ENCODE measurements at regions not wholly inside any gene's neighbourhood (a gene's known extent, or its start where the extent isn't known, plus 50 kb on each side); places are given as distances from the start of the nearest gene placed in this dataset.
A peak's percentile ranks its signal among the peaks of the same experiment; 100 is the strongest.

- DNase-seq (ENCODE audit: low read depth, low spot score): no peak
These were observed 377.1 kb downstream of the TNS1 start for GRCh38 chr2:217625557-217626169.

- no peak for DNase-seq (ENCODE audit: low read depth, low spot score)
These were observed 379.4 kb downstream of the TNS1 start for GRCh38 chr2:217623281-217623912.

- DNase-seq (ENCODE audit: low read depth, low spot score): peak; percentile 7
These were observed 380.4 kb downstream of the TNS1 start for GRCh38 chr2:217622205-217623060.

- no peak for DNase-seq (ENCODE audit: low read depth, low spot score)
These were observed 381.4 kb downstream of the TNS1 start for GRCh38 chr2:217621391-217621801.

GRCh38 chr2:217618744-217619143, 384.1 kb downstream of the TNS1 start:
- no peak for DNase-seq (ENCODE audit: low read depth, low spot score)

GRCh38 chr2:217617616-217618022, 385.2 kb downstream of the TNS1 start:
- no peak for DNase-seq (ENCODE audit: low read depth, low spot score)

- DNase-seq (ENCODE audit: low read depth, low spot score): no peak
These were observed 385.9 kb downstream of the TNS1 start for GRCh38 chr2:217616936-217617335.

- no peak for DNase-seq (ENCODE audit: low read depth, low spot score)
These were observed 387.6 kb downstream of the TNS1 start for GRCh38 chr2:217615171-217615570.

- no peak for DNase-seq (ENCODE audit: low read depth, low spot score)
These were observed 388.3 kb downstream of the TNS1 start for GRCh38 chr2:217614498-217614897.

- DNase-seq (ENCODE audit: low read depth, low spot score): no peak
These were observed 388.7 kb downstream of the TNS1 start for GRCh38 chr2:217614096-217614495.

GRCh38 chr2:217612920-217613319, 389.9 kb downstream of the TNS1 start:
- DNase-seq (ENCODE audit: low read depth, low spot score): no peak

- no peak for DNase-seq (ENCODE audit: low read depth, low spot score)
These were observed 390.6 kb downstream of the TNS1 start for GRCh38 chr2:217612211-217612610.

GRCh38 chr2:217611626-217612127, 391.1 kb downstream of the TNS1 start:
- DNase-seq (ENCODE audit: low read depth, low spot score): no peak

- DNase-seq (ENCODE audit: low read depth, low spot score): no peak
These were observed 391.7 kb downstream of the TNS1 start for GRCh38 chr2:217611056-217611455.

- DNase-seq (ENCODE audit: low read depth, low spot score): no peak
These were observed 392.4 kb downstream of the TNS1 start for GRCh38 chr2:217610401-217610814.

- DNase-seq (ENCODE audit: low read depth, low spot score): no peak
These were observed 392.8 kb downstream of the TNS1 start for GRCh38 chr2:217609952-217610351.

GRCh38 chr2:217606296-217606695, 396.5 kb downstream of the TNS1 start:
- no peak for DNase-seq (ENCODE audit: low read depth, low spot score)

GRCh38 chr2:217604527-217605194, 398.1 kb downstream of the TNS1 start:
- DNase-seq (ENCODE audit: low read depth, low spot score): no peak

GRCh38 chr2:217601601-217602000, 401.2 kb downstream of the TNS1 start:
- DNase-seq (ENCODE audit: low read depth, low spot score): no peak

- DNase-seq (ENCODE audit: low read depth, low spot score): no peak
These were observed 402.9 kb downstream of the TNS1 start for GRCh38 chr2:217599906-217600305.

- no peak for DNase-seq (ENCODE audit: low read depth, low spot score)
These were observed 405.1 kb downstream of the TNS1 start for GRCh38 chr2:217597681-217598080.

- no peak for DNase-seq (ENCODE audit: low read depth, low spot score)
These were observed 405.6 kb downstream of the TNS1 start for GRCh38 chr2:217597145-217597544.
